ENCODE measurements at regions not wholly inside any gene's neighbourhood (a gene's known extent, or its start where the extent isn't known, plus 50 kb on each side); places are given as distances from the start of the nearest gene placed in this dataset.
"Not testable (repeated sequence)": the region's sequence is repeated elsewhere in the genome, so short reads cannot be mapped to it uniquely, and the experiment has no call there.

- not testable (repeated sequence) for H3K4me3 ChIP-seq (ENCODE audit: low read length); H3K27me3 ChIP-seq (ENCODE audit: control insufficient read depth, insufficient read depth, low read length); H3K9me3 ChIP-seq (replicated peaks; ENCODE audit: control insufficient read depth, low read depth, low read length); H3K36me3 ChIP-seq (ENCODE audit: control insufficient read depth, insufficient read depth, low read length); H3K27ac ChIP-seq (ENCODE audit: low read length); H3K4me1 ChIP-seq (ENCODE audit: control insufficient read depth, insufficient read depth, low read length); DNase-seq
- WGBS (ENCODE audit: insufficient coverage): no CpG with 5 or more reads among the region's 4 CpGs
Measured at GRCh38 chr4:188448996-188449395, 309.8 kb downstream of the TRIML1 start.

- no peak overlapping the region for H3K4me3 ChIP-seq (ENCODE audit: low read length)
- H3K27ac ChIP-seq (ENCODE audit: low read length): no peak overlapping the region
- no peaks in the 10 kb centered on the region for H3K27me3 ChIP-seq (ENCODE audit: control insufficient read depth, insufficient read depth, low read length)
- H3K36me3 ChIP-seq (ENCODE audit: control insufficient read depth, insufficient read depth, low read length): no peaks in the 10 kb centered on the region
- no peaks in the 10 kb centered on the region for H3K9me3 ChIP-seq (replicated peaks; ENCODE audit: control insufficient read depth, low read depth, low read length)
- H3K4me1 ChIP-seq (ENCODE audit: control insufficient read depth, insufficient read depth, low read length): no peaks in the 10 kb centered on the region
- 80% methylated on average over 1 of the region's 3 CpGs for WGBS (ENCODE audit: insufficient coverage)
- no peak for DNase-seq
Measured at GRCh38 chr4:188450571-188450970, 311.3 kb downstream of the TRIML1 start.

DNA sequence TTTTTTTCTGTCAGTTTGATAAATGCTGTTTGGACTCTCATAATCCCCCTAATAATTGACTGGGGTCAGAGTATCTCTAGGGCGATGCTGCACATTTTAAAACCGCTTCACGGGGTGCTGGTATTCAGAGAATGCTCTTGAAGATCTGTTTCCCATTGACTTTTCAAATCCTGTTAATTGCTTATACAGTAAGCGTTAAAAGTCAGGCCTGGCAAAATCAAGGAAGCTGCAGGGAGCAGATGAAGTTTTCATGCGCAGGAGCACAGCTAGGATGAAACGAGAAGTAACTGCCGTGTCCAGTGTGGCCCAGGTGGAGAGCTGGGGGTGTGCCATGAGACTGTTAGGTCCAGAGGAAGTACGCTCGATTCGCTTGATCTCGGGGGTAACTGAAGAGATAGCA lies 312.9 kb downstream of the TRIML1 start:
- H3K9me3 ChIP-seq (replicated peaks; ENCODE audit: control insufficient read depth, low read depth, low read length): no peaks in the 10 kb centered on the region
- H3K27me3 ChIP-seq (ENCODE audit: control insufficient read depth, insufficient read depth, low read length): no peaks in the 10 kb centered on the region
- no peak overlapping the region for H3K27ac ChIP-seq (ENCODE audit: low read length)
- H3K36me3 ChIP-seq (ENCODE audit: control insufficient read depth, insufficient read depth, low read length): no peaks in the 10 kb centered on the region
- no peak overlapping the region for H3K4me3 ChIP-seq (ENCODE audit: low read length)
- H3K4me1 ChIP-seq (ENCODE audit: control insufficient read depth, insufficient read depth, low read length): no peaks in the 10 kb centered on the region
- 28% methylated on average over 5 of the region's 11 CpGs for WGBS (ENCODE audit: insufficient coverage)
- no peak for DNase-seq

DNA sequence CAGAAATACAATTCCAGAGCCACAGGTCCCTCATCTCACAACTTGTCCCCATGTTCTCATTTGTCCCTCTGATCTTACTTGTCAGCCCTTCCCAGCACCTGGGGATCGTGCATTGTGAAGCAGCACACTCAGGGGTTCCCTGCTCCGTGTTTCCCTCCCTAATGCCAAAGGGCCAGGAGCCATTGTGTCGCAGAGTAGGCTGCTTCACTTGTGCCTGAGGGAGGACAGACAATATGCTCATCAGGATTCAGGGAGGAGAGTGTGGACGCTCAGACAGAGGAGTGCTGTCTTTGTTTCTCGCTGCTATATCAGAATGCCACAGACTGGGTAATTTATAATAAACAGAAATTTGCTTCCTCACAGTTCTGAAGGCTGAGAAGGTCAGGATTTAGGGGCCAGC lies 315.3 kb downstream of the TRIML1 start:
- Histone ChIP-seq H3K27ac (ENCODE audit: low read length) (no peak overlapping the region), H3K4me1 (ENCODE audit: control insufficient read depth, insufficient read depth, low read length) (no peaks in the 10 kb centered on the region), H3K27me3 (ENCODE audit: control insufficient read depth, insufficient read depth, low read length) (no peaks in the 10 kb centered on the region), H3K36me3 (ENCODE audit: control insufficient read depth, insufficient read depth, low read length) (no peaks in the 10 kb centered on the region), H3K4me3 (ENCODE audit: low read length) (no peak overlapping the region), H3K9me3 (replicated peaks; ENCODE audit: control insufficient read depth, low read depth, low read length) (no peaks in the 10 kb centered on the region)
- 52% methylated on average over 3 of the region's 5 CpGs for WGBS (ENCODE audit: insufficient coverage)
- DNase-seq: no peak

DNA sequence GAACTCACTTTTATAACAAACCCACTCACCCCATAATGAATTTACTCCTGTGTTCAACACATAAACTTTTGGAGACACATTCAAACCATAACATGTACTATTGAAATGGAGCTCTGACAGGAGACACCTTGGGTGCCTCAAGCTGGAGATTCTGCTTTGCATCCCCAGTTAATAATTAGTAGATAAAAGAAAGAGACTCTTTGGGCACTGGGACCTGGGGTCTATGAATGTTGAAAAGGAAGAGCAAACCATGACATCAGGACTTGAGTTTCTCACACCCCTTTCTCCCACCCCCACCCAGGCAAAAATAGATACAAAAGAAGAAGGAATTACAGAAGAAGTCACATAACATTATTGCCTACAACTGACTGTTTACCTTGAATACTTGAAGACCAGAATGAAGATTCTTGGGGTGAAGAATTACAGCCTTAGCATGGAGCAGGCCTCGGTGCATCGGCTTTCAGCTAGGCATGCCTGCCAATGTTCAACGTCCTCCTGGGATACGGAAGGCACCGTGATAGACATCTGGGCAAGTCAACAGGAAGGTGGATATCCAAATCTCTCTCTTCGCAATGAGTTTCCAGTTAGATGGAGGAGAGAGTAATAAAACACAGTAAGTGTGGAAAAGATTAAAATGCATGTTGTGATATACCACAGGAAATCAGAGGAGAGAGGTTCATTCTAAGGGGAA lies 316.0 kb downstream of the TRIML1 start:
- 72% methylated on average over 6 of the region's 6 CpGs for WGBS (ENCODE audit: insufficient coverage)
- no peak overlapping the region for H3K4me3 ChIP-seq (ENCODE audit: low read length)
- H3K9me3 ChIP-seq (replicated peaks; ENCODE audit: control insufficient read depth, low read depth, low read length): no peaks in the 10 kb centered on the region
- H3K36me3 ChIP-seq (ENCODE audit: control insufficient read depth, insufficient read depth, low read length): no peaks in the 10 kb centered on the region
- no peaks in the 10 kb centered on the region for H3K4me1 ChIP-seq (ENCODE audit: control insufficient read depth, insufficient read depth, low read length)
- no peak overlapping the region for H3K27ac ChIP-seq (ENCODE audit: low read length)
- no peaks in the 10 kb centered on the region for H3K27me3 ChIP-seq (ENCODE audit: control insufficient read depth, insufficient read depth, low read length)
- DNase-seq: no peak

GRCh38 chr4:188459381-188459780 lies 320.1 kb downstream of the TRIML1 start:
- Histone ChIP-seq H3K4me3 (ENCODE audit: low read length) (no peak overlapping the region), H3K4me1 (ENCODE audit: control insufficient read depth, insufficient read depth, low read length) (no peaks in the 10 kb centered on the region), H3K9me3 (replicated peaks; ENCODE audit: control insufficient read depth, low read depth, low read length) (no peaks in the 10 kb centered on the region), H3K27me3 (ENCODE audit: control insufficient read depth, insufficient read depth, low read length) (no peaks in the 10 kb centered on the region), H3K27ac (ENCODE audit: low read length) (no peak overlapping the region), H3K36me3 (ENCODE audit: control insufficient read depth, insufficient read depth, low read length) (no peaks in the 10 kb centered on the region)
- no peak for DNase-seq
- WGBS (ENCODE audit: insufficient coverage): no CpG with 5 or more reads among the region's 1 CpG

GRCh38 chr4:188463909-188464308 lies 324.7 kb downstream of the TRIML1 start:
- Histone ChIP-seq H3K27ac (ENCODE audit: low read length) (no peak overlapping the region), H3K4me3 (ENCODE audit: low read length) (no peak overlapping the region), H3K9me3 (replicated peaks; ENCODE audit: control insufficient read depth, low read depth, low read length) (no peaks in the 10 kb centered on the region), H3K27me3 (ENCODE audit: control insufficient read depth, insufficient read depth, low read length) (no peaks in the 10 kb centered on the region), H3K36me3 (ENCODE audit: control insufficient read depth, insufficient read depth, low read length) (no peaks in the 10 kb centered on the region), H3K4me1 (ENCODE audit: control insufficient read depth, insufficient read depth, low read length) (no peaks in the 10 kb centered on the region)
- 57% methylated on average over 2 of the region's 2 CpGs for WGBS (ENCODE audit: insufficient coverage)
- DNase-seq: no peak

- H3K4me3 ChIP-seq (ENCODE audit: low read length): no peak overlapping the region
- no CpG with 5 or more reads among the region's 1 CpG for WGBS (ENCODE audit: insufficient coverage)
- H3K9me3 ChIP-seq (replicated peaks; ENCODE audit: control insufficient read depth, low read depth, low read length): no peaks in the 10 kb centered on the region
- no peak for DNase-seq
- no peaks in the 10 kb centered on the region for H3K36me3 ChIP-seq (ENCODE audit: control insufficient read depth, insufficient read depth, low read length)
- no peaks in the 10 kb centered on the region for H3K27me3 ChIP-seq (ENCODE audit: control insufficient read depth, insufficient read depth, low read length)
- no peaks in the 10 kb centered on the region for H3K4me1 ChIP-seq (ENCODE audit: control insufficient read depth, insufficient read depth, low read length)
- H3K27ac ChIP-seq (ENCODE audit: low read length): no peak overlapping the region
Measured at GRCh38 chr4:188466001-188466400, 326.8 kb downstream of the TRIML1 start.

DNA sequence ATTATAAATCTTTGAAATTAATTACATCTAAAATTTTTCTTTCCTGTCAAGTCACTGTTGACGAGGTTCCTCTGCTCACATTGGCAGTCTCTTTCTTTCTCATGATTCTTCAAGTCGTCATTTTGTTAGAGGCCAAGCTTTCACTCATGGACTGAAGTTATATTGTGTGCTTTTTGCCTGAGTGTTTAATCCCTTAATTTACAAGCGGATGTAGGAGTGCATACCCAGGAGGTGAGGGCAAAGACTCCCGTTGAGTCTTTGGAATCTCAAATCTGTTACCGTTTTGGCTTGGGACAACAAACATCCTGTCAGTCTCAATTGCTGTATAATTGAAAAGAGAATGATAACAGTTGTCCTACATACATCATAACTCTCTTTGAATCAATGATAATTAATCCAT lies 345.0 kb downstream of the TRIML1 start:
- H3K4me3 ChIP-seq (ENCODE audit: low read length): no peak overlapping the region
- H3K9me3 ChIP-seq (replicated peaks; ENCODE audit: control insufficient read depth, low read depth, low read length): no peaks in the 10 kb centered on the region
- no peaks in the 10 kb centered on the region for H3K36me3 ChIP-seq (ENCODE audit: control insufficient read depth, insufficient read depth, low read length)
- no peak for DNase-seq
- H3K27ac ChIP-seq (ENCODE audit: low read length): no peak overlapping the region
- no peaks in the 10 kb centered on the region for H3K4me1 ChIP-seq (ENCODE audit: control insufficient read depth, insufficient read depth, low read length)
- WGBS (ENCODE audit: insufficient coverage): no CpG with 5 or more reads among the region's 5 CpGs
- H3K27me3 ChIP-seq (ENCODE audit: control insufficient read depth, insufficient read depth, low read length): no peaks in the 10 kb centered on the region

DNA sequence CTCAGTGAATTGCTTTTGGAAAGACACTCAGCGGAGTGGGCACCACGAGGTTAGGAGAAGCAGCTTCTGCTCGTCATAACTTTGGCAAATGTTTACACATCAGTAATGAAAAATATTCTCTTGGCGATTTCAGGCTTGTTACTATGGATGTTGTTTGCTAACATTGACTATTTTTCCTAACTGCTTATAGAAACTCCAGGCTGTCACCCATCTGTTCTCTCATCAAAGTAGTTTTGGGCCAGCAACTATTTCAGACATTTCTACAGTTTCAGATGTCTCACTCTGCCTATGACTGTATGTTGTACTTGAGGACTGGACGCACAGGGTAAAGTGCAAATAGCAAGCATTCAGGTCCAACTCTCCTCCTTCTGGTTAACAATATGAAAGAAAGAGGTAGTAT lies 346.7 kb downstream of the TRIML1 start:
- Histone ChIP-seq H3K9me3 (replicated peaks; ENCODE audit: control insufficient read depth, low read depth, low read length) (peaks cover 3% of the 10 kb centered on the region), H3K36me3 (ENCODE audit: control insufficient read depth, insufficient read depth, low read length) (no peaks in the 10 kb centered on the region), H3K4me3 (ENCODE audit: low read length) (no peak overlapping the region), H3K4me1 (ENCODE audit: control insufficient read depth, insufficient read depth, low read length) (no peaks in the 10 kb centered on the region), H3K27me3 (ENCODE audit: control insufficient read depth, insufficient read depth, low read length) (no peaks in the 10 kb centered on the region), H3K27ac (ENCODE audit: low read length) (no peak overlapping the region)
- DNase-seq: peak; percentile 43
- no CpG with 5 or more reads among the region's 5 CpGs for WGBS (ENCODE audit: insufficient coverage)

DNA sequence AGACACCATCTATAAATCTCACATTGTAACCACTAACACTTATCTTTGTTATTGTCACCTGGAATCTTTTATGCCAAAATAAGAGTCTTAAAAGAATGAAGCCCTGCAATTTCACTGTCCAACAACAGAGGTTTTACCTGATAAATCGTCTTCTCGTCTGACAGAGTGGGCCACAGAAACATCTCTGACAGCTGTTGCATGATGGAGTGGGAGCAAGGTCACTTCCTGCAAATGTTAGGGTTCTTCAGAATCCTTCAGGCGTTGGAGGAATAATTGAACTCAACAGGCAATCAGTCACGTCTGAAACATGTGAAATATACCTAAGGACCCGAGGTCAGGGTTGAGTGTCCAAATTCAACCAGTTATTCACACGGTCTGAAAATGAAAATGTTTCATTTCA lies 353.6 kb downstream of the TRIML1 start:
- H3K4me3 ChIP-seq (ENCODE audit: low read length): no peak overlapping the region
- WGBS (ENCODE audit: insufficient coverage): 37% methylated on average over 6 of the region's 6 CpGs
- peaks cover 6% of the 10 kb centered on the region for H3K9me3 ChIP-seq (replicated peaks; ENCODE audit: control insufficient read depth, low read depth, low read length)
- H3K4me1 ChIP-seq (ENCODE audit: control insufficient read depth, insufficient read depth, low read length): no peaks in the 10 kb centered on the region
- H3K27me3 ChIP-seq (ENCODE audit: control insufficient read depth, insufficient read depth, low read length): no peaks in the 10 kb centered on the region
- no peak overlapping the region for H3K27ac ChIP-seq (ENCODE audit: low read length)
- H3K36me3 ChIP-seq (ENCODE audit: control insufficient read depth, insufficient read depth, low read length): no peaks in the 10 kb centered on the region
- no peak for DNase-seq
